SKM-1 (cell line): ENCODE measurements at regions not wholly inside any gene's neighbourhood (a gene's known extent, or its start where the extent isn't known, plus 50 kb on each side); places are given as distances from the start of the nearest gene placed in this dataset.

Source experiments
- DNase-seq: peaks from one replicate; lab custom pipeline; 2025; ENCODE audit not compliant: unreplicated experiment; lab: John Stamatoyannopoulos, UW

DNA sequence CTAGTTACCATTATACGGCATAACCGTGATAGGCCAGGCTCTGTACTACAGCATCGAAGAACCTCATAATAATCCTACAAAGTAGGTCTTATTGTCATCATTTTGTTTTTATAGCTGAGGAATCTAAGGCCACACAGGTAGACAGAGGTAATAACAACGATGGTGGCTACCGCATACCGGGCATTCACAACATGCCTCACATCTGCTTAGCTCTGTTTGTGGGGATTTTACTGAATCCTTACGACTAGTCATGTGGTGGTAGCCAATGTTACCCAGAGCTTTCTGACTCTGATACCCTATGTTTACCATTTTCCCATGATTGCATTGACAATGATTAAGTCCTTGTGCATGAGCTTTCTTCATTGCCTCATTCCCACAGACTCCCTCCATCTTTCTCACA lies 269.4 kb downstream of the TCF7L2 start:
- DNase-seq: no peak

DNA sequence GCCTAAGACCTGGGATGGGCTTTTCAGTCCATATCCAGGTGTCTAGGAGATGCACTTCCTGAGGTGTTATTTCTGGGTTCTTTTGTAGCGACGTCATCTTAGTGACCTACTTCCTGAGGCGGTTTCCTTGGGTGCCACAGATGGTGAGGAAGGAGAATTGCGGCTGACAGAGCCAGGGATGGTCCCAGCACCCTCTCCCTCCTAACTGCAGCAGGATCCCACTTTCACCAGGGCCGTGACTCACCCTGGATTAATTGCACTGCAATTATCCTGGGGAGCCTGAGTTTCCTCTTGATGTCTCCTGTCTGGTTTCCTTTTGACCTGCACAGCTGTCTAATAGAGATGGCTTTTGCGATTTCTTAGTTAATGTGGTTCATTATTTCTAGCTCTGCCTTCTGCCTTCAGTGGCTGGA lies 271.7 kb downstream of the TCF7L2 start:
- DNase-seq: no peak

DNA sequence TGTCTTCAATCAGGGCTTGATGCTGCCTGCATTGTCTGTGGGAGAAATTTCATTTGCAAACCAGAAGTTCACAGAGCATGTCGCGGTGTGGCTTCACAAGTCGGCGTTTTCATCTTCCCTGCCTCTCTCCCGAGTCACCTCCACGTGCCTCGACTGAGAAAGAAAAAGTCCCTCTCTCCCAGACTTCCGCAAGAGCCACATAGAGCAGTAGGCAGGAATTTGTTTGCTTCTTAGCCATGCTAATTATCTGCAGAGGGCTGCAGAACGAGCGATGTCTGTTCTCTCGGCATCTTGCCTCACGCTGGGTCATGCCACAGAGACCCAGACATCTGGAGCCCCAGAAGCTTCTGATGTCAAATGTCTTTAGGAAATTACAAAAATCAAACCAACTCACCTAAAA lies 272.2 kb downstream of the TCF7L2 start:
- no peak for DNase-seq

DNA sequence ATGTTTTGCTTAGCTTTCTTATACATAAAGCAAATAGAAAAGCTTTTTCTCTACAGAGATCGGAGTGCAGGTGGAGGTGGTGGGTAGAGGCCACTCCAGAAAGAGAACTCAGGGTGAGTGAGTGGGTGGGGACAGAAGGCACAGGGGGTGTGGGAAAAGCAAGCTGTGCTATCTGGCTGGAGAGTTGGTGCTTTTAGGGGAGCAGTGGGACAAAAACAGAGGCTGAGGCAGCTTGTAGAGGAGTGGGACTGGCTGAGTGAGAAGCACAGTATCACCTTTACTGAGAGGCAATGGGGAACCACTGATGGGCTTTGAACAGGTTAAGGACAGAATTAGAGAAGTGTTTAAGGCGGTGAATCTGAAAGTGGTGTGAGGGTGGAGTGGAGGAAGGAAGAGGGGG lies 275.3 kb downstream of the TCF7L2 start:
- no peak for DNase-seq

DNA sequence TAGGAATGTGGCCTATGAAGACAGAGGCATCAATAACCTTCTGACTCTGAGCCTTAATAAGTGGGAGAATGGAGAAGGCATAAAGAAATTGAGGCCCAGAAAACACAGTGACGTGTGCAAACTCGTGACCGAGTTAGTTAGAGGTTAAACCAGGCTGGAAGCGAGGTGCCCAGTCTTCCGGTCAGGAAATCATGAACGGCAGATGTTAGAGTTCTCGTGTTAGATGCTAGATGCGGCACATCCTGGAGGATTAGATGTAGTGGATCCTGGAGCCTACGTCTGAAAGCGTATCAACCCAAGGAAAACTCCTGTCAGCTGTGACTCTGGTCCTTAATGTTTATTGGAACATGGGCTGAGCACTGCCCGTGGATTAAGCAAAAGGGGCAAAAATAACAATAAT lies 275.9 kb downstream of the TCF7L2 start:
- no peak for DNase-seq

DNA sequence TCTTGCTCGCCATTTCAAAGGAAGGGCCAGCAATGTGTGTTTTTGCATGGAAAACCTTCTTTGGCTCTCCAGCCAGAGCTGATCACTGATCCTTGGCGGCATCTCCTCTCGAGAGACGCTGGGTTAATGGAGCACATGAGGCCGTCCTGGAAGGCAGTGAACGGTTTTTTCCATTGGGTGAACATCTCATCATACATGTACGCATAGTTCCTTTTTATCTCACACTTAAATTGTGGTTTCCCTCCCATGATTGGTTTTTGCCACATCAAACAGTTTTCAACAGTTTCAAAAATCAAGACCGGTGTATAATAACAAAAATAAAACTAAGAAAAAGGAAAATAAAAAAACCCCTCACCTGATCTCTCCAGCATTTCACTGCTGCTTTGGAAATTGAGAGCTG lies 276.4 kb downstream of the TCF7L2 start:
- no peak for DNase-seq

DNA sequence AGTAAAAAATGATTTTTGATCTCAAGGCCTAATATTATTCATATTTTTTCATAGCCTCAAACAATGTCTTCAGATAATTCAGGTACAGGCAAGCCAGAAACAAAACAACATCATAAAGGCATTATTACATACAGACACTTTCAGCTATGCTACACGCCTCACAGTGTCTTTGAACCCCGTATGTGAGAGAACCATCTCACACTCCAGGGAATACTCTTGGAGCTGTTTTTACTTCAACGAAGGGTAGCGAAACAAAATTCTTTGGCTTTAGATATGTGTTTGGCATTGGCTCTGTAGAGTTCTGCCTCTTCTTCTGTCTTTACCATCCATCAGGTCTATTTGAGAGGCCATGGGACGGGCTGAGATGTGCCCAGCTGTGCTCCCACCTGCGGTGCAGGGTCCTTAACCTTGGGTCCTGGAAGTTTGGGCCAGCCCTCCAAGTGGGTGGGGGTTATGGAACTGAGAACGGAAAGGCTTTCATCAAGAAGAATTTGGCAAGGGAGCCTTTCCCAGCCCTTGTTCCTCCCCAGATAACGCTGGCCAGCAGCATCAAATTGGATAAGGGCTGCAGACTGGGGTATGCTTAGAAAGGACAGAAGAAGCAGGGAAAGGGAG lies 276.9 kb downstream of the TCF7L2 start:
- no peak for DNase-seq

DNA sequence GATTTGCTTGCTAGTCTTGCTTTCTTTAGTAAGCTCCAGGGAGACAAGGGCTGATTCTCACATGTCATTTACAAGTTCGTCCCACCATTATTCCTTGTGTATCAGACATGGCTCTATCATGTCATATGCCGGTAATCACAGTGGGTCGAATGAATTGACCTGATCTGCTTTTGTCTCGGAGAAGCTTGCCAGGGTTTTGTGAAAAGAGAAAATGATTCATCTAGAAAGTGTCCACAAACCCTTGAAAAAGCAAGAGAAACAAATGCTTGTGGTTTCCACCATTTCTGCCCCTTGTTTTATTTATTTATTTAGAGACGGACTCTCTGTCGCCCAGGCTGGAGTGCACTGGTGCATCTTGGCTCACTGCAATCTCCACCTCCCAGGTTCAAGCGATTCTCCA lies 278.5 kb downstream of the TCF7L2 start:
- DNase-seq: no peak

DNA sequence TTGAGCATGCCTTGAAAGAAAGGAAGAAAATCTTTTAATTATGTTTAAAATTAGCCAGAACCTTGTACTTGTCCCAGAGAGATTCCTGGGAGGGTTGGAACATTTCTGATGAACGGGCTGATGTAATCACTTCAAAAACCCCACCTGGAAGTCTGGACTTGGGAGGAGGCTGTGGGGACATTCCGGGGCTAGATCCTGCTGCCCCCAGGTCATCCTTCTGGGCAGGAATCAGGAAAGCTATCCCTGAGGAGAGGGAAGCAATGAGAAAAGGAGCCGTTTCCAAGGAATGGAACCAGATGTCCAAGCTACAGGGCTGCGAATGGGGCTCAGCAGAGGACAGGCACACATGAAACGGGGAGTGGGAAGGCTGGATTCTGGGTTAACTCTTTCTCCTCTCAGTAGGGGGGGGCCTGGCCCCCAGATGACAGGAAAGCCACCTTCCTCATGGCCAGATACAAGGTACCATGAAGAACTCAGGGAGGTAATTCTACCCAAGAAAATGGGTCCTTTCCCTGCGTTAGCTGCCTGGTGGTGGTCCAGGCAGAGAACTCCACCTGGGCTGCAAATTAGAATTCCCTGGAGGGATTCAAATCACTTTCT lies 280.1 kb downstream of the TCF7L2 start:
- no peak for DNase-seq

DNA sequence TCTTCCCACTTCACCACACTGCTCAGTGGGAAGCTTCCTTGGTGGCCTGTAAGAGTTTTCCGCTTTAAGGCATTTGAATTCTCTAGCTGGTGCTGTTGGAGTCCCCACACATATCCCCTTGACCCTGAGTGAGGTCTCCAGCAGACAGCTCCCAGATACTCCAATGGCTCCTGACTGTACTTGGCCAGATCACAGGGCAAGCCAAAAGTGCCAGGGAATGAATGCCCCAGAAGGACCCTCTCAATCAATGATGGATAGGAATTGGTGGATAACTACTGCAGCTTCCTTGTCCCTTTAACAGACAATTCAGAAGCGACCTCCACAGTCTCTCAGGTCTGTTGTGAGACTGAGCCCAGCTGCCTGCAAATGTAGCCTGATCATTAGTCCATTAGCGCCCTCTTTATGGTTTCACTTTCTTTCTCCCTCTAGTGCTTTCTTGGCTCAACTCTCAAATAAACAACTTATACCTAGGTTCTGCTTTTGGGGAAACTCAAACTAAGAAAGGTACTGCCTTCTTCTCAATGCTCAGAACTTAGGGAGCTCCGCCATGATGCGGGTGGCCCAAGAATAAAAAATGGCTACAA lies 283.0 kb downstream of the TCF7L2 start:
- no peak for DNase-seq

DNA sequence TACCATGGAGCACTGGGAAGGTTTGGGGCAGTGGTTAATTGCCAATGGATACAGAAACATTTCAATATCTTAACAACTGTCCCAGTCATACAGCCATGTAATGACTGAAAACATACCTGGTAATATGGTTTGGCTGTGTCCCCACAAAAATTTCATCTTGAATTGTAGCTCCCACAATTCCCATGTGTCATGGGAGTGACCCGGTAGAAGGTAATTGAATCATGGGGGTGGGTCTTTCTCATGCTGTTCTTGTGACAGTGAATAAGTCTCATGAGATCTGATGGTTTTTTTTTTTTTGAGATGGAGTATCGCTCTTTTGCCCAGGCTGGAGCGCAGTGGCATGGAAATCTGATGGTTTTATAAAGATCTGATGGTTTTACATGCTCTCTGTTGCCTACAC lies 284.4 kb downstream of the TCF7L2 start:
- no peak for DNase-seq

DNA sequence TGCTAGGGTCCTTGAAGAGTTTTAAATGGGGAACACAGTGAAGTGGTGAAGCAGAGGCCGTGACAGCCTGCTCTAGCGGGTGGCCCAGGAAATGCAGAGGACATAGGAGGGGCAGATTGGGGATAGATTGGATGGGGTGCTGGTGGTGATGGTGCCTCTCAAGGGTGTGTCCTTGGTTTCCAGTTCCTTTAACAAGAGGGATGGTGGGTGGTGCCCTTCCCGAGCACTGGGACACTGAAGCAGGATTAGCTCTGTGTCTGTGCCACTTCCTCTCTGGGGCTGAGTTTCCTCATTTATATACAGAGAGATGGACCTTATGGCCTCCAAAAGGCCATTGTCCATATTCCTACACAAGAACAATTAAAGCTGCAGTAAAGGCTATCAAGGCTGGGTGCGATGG lies 285.5 kb downstream of the TCF7L2 start:
- no peak for DNase-seq

DNA sequence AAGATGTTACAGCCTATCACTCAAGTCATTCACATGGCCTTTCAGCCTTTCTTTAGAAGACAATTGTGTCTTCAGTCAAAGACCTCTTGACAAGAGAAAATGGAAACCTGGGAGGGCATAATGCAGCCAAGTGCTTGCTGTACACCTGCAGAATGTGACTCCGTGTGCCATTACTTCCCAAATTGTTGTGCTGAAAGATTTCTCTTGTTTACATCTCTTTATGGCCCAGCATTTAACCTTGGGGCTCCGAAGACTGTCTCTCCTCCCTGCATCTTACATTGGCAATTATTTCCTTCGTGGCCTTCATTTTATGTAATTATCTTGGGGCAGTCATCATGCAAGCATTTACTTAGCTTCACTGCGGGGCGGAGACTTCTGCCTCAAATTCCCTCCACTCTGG lies 287.0 kb downstream of the TCF7L2 start:
- DNase-seq: no peak

DNA sequence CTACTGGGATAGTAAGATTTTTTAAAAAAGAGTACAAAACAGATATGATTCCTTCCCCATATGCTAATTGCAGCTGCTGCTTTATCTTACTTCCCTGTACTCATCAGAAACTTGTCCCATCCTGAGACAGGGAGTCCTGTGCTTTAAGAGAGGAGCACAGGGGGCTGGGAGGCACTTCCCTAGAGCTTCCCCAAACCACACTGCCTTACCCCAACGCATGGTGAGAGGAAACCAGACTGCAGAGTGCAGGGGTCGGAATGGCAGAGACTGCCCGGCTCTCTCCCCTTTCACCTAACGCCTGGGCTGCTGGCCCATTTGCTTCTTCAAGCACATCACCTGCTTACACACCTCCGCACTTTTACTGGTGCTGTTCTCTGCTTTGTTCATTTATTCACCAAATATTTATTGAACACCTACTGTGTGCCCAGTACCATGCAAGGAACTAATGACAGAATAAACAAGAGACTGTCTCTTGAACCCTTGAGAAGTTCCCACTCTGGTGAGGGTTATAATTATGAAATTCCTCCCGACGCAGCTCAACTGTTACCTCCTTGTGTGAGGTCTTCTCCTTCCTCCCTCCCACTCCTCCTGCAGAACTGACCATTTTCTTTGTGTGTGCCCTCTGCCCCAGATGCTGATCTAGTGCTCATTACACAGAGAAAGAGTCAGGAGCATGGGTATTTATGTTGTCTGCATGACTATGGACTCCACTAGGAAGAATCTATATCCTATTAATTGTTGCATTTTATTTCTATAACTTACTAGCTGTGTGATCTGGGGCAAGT lies 289.7 kb downstream of the TCF7L2 start:
- DNase-seq: no peak

DNA sequence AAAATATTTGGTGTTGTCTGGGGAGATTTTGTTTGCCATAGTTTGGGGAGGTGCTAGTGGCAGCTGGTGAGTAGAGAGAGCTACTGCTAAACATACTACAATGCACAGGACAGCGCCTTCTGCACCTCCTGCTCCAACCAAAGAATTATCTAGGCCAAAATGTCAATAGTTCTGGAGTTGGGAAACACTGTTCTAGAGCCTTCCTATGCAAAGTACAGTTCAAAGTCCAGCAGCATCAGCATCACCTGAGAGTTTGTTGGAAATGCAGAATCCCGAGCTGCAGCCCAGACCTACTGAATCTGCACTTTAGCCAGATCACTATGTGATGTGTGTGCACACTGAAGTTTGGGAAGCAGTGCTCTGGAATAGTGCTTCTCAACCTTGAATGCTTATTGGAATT lies 290.7 kb downstream of the TCF7L2 start:
- no peak for DNase-seq

DNA sequence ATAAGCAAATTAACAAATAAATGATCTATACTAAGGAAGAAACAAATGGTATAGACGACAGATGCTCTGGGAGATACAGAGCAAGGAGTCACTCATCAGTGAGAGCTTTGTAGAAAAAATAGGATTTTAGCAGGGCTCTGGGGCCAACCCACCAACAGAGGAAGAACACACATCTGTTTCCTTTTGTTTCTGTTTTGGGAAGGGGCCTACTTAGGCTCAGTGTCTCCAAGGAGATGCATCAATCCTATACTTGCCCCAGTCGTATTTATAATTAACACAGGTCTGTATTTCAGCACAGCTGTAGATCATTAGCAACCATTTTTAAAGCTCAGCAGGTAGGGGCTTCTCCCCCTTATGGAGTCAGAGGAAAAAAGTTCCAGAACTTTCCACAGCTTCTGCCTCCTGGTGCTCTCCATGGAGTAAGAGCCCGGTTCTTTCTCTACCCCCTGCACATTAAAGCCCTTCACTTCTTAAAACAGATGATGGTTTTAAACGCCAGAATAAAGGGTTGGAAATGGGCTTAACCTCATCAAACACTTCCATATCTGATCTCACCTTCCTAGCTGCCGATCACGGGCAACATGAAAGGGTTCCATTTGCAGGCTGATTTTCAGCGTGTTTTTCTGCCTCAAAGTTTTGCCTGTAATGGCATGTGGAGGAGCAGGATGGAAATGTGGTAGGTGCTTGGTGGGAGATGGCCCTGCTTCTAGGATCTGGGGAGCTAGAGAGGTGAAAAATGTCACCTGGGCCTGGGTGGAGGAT lies 291.7 kb downstream of the TCF7L2 start:
- no peak for DNase-seq

DNA sequence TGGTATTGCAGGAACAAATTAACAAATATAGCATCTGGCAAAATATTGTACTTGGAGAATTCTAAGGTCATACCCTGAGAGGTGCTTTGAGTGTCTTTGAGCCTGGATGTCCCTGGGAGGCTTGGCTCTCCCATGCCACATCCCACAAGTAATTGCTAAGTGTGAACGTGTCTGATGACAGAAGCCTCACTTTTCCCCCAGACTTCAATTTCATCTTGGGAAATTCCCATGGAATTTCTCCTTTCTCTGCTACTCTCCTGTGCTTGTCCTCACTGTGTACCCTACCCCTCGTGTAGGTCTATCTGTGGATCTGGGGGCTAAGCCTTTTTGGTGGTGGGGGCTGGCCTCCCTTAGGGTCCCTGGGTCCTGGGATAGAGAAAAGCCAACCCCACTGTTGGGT lies 293.3 kb downstream of the TCF7L2 start:
- no peak for DNase-seq

DNA sequence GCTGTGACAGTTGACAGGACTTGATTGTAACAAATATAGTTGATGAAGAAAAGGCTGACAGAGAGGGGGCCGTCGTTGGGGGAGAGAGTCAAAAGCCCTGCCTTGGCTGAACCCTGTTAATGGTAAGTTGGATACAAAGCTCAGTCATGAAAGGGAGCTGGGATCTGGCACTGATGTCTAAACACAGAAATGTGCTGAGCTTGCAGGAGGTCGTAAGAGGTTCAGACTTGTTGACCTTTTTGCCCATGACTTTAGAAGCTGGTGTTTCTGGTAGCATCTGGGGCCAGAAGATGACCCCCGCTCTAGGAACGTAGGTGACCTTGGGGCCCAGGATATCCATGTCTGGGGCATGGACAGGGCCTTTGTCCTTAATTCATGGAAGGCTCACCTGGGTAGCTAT lies 294.7 kb downstream of the TCF7L2 start:
- no peak for DNase-seq

DNA sequence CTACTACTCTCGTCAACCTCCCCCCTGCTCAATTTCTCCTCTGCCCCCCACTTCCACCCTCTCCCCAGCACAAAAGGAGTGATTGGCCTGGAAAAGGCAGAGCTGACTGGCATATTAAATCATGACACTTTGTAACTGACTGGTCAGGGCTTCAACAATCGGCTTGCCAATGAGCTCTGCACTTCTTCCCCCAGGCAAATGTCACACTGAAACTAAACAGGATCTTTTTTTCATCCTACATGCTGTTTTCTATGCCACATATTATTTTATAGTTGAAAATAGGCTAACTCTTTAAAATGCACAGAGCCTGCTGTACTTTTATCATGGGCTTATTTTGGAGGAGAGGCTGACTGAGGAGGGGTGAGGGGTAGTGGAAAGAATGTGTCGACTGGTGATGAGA lies 295.2 kb downstream of the TCF7L2 start:
- DNase-seq: no peak

DNA sequence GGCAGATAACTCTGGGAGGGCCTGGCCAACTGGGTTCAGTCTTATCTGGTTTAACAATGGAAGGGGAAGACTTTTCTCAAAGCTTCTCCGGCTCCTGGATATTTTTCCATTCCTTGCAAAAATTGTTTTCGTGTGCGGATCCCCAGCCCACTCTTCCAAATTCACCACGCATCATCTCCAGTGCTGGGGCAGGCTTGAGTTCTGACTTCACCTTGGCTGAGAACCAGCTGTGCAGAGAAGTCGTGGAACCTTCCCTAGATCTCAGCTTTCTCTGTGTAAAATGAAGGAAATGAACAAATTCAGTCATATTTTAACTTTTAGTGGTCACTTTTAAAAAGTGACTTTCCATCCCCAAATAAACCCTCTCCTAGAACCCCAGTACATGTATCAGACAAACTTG lies 297.0 kb downstream of the TCF7L2 start:
- no peak for DNase-seq
